Testis (tissue), 2 donors: ENCODE measurements at regions not wholly inside any gene's neighbourhood (a gene's known extent, or its start where the extent isn't known, plus 50 kb on each side); places are given as distances from the start of the nearest gene placed in this dataset.

Experiments
- POLR2A ChIP-seq: fragments of 450-650 bp; IDR thresholded peaks from one replicate; pipeline ENCODE4 v1.6.1; 2017; ENCODE audit warnings: antibody characterized with exemption, mild to moderate bottlenecking, moderate library complexity
- TF ChIP-seq, protein P1 (sequence below), 3 experiments: fragments of 450-650 bp in 2 of 3; fragments of 200-600 bp in 1 of 3; sonication (generic) in 1 of 3; IDR thresholded peaks; one replicate each; pipeline ENCODE4 v1.5.1; 2016 to 2019; ENCODE audit warnings: antibody characterized with exemption in 3 of 3, mild to moderate bottlenecking in 2 of 3, moderate library complexity in 1 of 3

DNA sequence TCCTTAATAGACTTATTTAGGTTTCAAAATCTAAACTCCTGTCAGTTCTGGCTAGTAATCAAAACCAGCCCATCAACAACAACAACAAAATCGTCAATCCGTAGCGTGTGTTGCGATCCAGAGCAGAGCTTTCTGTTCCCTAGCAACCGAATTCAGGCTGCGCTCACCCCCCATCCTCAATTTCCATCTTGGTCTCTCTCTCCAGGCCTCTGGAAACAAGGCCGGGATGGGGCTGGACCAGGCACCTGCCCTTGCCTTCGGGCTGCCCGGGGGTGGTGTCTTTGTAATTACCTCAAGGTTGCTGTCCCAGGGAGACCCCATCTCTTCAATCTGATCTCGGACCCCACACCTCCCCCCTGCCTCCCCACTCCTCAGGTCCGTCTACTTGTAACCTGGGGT lies 1341.5 kb downstream of the BRD1 start:
- TF ChIP-seq, protein P1, sequence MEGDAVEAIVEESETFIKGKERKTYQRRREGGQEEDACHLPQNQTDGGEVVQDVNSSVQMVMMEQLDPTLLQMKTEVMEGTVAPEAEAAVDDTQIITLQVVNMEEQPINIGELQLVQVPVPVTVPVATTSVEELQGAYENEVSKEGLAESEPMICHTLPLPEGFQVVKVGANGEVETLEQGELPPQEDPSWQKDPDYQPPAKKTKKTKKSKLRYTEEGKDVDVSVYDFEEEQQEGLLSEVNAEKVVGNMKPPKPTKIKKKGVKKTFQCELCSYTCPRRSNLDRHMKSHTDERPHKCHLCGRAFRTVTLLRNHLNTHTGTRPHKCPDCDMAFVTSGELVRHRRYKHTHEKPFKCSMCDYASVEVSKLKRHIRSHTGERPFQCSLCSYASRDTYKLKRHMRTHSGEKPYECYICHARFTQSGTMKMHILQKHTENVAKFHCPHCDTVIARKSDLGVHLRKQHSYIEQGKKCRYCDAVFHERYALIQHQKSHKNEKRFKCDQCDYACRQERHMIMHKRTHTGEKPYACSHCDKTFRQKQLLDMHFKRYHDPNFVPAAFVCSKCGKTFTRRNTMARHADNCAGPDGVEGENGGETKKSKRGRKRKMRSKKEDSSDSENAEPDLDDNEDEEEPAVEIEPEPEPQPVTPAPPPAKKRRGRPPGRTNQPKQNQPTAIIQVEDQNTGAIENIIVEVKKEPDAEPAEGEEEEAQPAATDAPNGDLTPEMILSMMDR (IDR thresholded peaks at IDR 0.05): no peak
- no peak for TF ChIP-seq POLR2A
